Right renal cortex interstitium (tissue), 3 donors: ENCODE measurements at regions not wholly inside any gene's neighbourhood (a gene's known extent, or its start where the extent isn't known, plus 50 kb on each side); places are given as distances from the start of the nearest gene placed in this dataset.

Experiments
- DNase-seq, 3 donors: peaks; one replicate each; pipeline ENCODE4 v3.0.0-alpha.2; 2013; ENCODE audit warnings: low read depth in 3 of 3, low spot score in 2 of 3

DNA sequence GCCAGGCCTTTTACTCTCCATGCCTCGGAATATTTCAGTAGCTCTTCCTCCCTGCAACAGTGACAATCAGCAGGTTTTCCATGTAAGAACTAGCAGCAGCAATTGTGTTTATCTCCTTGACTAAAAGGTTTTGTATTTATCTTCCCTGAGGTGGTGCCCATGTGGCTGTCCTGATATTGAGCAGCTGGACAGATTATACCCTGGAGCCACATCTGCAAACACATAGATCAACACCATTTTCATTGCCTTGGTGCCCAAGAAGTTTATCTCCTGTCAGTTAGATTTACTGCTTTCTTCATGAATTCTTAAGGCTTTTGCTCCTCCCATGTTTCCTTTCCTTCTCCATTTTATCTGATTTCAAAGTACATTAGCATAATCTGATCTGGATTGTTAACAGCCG, 378.4 kb downstream of the SPATA31D1 start:
- DNase-seq: no peak

DNA sequence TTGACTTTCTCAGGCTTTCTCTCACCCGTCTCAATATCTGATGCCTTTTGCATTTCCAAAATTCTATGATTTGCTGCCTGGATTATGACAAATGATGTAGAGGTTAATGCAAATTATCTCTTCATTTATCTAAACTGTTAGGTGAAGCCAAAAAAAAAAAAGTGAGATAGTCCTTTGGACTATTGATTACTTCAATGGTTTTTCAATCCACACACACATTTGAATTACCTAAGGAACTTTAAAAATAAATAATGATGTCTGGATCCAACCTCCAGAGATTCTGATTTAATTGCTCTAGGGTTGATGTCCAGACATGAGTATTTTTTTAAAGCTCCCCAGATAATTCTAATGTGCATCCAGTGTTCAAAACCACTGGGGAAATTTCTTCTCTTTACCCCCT, 379.4 kb downstream of the SPATA31D1 start:
- DNase-seq: no peak

DNA sequence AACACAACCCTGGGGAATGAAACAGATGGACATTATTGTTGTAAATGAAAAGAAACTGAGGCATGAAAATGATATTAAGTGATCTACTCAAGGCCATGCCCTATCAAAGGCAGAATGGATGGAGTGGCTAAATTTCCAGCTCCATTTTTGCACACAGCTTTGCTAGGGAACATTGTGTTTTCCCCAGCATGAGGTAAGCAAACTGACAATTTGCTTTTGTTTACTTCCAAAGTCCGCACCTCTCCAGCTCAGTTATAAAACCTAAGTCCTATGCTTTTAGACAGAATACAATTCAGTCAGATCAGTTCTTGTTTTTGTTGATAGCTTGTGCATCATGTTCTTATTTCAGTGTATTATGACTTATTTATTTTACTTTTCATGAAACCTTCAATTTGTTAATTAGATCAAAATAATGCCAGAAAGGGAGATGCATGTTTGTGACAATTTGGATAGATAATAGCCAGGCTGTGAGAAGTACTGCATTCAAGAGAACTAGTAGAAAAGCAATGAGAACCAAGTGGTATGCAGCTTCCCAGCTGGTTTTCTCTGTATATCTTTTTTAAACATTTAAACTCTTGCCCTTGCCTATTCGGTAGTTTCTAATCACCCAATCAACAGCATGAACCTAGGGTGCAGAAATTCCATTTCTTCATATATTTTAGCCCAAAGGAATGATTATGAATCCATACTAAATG, 380.8 kb downstream of the SPATA31D1 start:
- DNase-seq: no peak

DNA sequence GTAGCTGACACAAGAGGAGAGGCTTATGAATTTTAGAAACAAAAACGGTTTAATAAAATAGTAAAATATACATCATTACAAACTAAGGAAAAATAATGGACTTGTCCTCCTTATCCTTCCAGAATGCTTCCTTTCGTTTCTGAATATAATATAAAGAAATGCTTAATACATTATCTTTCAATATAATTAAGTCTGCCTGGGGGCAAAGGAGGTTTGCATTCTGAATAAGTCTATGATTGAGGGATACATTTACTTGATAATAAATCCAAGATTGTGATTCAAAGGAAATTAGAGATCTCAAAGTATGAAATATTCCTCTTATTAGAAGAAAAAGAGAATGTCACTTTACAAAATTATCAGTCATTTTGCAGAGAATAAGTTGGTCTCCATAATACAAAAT, 386.5 kb downstream of the SPATA31D1 start:
- no peak for DNase-seq

DNA sequence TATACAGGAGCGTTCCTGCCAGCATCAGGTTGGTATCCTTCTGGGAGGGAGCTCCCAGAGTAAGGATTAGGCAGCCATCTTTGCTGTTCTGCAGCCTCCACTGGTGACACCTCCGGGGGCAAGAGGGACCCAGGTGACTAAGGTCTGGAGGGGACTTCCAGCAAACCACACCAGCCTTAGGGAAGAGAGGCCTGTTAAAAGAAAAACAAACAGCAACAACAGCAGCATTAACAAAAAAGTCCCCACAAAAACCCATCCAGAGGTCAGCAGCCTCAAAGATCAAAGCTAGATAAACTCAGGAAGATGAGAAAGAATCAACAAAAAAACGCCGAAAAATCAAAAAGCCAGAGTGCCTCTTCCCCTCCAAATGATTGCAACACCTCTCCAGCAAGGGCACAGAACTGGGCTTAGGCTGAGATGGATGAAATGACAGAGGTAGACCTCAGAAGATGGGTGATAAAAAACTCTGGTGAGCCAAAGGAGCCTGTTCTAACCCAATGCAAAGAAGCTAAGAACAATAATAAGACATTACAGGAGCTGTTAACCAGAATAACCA, 388.2 kb downstream of the SPATA31D1 start:
- DNase-seq: no peak

DNA sequence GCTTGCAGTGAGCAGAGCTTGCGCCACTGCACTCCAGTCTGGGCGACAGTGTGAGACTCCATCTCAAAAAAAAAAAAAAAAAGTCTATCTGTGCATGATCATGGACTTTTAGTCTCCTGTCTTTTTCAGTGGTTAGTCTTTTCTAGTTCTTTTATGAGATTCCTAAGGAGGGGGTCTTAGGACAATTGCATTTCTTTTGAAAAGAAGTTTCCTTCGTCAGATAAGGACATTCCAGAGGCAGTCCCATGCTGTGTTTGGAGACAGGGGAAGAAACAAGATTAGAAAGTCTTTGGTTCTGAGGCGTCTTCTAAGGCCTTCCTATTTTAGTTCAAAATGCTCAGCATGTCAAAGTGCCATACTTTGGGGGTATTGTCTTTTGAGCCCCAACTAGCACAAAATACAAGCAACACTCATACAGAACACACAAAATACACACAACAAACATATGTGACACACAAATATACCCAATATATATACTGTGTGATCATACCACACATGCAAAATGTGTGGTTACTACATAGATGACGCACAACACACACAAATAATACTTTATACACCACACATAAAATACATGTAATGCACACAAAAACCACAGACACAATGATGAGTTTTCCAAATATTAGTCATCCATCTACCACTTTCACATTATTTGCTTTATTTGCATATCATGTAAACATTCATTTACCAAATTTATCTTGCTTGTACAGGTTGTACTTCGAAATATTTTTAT, 394.5 kb downstream of the SPATA31D1 start:
- DNase-seq: no peak

DNA sequence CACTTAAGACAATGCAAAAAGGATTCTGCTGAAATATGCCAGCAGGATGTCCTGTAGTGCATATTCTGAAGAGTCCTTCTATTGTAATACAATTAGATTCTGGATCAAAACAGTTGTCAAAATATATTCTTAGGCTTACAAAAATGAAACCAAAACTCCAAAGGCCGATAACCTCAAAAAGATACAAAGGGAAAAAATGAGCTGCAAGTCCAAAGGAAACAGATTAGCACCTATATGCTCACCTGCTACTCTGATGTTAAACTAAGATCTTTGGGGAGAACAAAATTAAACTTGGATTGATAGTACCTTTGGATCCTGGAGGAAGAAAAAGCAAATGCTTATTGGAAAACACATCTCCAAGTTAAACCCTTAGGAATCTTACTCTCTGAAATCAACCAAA, 397.1 kb downstream of the SPATA31D1 start:
- no peak for DNase-seq

DNA sequence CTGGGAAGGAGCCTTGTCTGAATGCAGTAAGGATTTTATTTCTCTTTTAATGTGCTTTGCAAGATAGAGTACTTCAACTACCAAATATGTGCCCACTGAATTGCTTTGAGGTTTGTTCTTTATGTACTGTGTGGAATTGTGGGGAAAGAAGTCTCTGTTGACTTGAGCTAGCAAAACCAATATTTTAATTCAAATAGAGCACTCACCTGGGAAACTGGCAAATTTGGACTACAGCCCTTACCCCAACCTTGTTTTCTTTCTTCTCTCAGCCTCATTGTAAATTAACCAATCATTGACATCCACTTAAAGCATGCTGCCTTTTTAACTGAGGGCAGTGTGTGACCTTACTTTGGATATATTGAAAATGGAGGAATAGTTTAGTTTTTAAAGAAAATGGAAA, 409.0 kb downstream of the SPATA31D1 start:
- DNase-seq: no peak

DNA sequence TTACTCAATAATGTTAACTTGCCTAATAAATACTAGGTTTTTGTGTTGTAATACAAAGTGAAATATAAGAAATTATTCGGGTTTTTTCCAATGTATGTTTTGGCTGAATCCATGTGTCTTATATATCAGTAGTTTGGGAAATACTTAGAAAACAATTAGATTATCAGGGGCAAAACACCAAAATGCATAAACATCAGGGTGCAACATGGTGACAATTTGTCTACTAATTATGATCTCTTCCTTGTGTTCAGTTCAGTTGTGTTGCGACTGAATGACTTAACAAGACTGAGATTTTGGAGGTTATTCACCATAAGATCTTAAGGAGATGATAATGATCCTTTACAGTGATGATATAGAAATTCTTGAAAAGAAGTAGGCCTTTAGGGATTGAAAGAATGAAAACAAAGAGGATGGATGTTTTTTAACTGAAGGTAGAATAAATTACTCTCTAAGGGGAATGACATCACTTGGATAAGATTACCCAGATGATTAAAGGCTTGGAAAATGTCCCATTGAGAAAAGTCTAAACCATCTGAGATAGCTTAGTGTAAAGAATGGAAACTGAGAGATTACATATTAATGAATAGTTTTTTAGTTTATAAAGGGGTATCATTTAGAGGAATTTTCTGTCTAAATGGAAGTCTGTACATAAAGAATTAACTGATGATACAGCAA, 415.8 kb downstream of the SPATA31D1 start:
- no peak for DNase-seq

DNA sequence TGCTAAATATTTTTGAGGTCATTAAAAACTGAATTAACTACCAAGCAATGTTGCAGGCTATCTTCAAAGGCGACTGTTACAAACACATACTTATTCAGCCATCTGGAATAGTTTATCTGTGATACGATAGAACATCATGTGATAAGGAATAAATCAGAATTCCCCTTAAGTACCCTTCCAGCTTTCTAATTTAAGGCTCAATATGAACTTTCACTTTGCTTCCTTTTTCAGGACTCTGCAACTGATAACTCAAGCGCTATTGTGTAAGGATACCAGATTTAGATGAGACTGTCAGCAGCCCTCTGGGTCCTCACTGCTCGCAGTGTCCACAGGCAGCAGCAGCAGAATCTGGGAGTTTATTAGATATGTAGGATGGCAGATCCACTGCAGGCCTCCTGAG, 416.3 kb downstream of the SPATA31D1 start:
- DNase-seq: no peak

DNA sequence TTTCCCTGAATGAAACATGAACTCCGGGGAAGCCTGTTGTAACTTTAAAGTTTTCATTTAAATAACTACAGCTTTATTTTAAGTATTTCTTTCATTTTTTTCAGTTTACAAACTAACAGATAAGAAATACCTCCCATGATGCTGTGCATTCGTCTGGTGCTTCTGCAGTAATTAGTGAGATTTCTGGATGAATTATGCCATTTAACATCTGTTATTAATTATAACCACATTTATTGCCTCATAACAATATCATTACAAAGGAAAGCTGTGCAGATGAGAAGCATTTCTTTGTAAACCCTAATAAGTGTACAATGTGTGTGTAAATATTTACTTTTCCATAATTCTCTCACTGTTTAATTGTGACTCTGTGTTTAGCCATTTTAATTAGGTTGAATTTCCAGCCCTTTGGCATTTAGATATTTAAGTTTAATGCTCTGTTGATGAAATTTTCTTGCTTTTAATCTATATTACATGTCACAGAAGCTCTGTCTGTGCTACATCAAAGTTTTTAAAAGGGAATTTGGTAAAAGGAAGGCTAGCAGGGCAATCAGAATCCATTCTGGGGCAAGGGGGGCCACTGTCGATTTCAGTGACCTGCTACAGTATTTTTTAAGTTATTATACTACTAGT, 418.0 kb downstream of the SPATA31D1 start:
- DNase-seq: no peak

DNA sequence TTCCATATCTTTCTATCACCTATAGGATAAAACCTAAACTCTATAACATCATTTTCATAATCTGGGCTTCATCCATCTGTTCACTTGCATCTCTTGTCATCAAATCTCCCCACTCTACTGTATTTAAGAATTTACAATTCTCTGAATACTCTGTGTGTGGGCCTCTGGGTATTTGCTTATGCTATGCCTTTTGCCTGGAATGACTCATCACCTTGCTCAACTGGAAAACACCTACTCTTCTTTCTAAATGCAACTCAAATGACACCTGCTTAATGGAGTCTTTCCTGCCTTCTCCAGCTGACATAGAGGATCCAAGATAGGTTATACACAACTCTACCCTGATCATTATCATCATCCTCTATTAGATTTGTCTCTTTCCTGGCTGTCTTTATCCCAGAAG, 421.7 kb downstream of the SPATA31D1 start:
- DNase-seq: no peak

DNA sequence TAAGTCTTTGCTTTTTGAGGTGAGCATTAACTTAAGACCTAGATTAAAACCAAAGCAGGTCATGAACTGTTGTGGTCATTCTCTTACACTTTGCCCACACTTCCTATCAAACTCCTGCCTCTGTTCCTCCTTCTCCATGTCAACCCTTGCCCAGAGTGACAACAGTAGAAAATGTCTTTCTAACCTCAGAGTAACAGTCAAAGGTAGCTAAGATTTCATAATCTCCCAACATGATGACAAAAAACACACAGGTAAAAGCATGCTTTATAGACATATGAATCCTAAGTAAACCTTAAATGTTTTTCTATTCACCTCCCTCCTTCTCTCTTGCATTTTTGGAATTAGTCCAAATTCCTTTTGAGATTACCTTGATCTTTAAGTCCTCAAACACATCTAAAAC, 422.3 kb downstream of the SPATA31D1 start:
- DNase-seq: no peak

DNA sequence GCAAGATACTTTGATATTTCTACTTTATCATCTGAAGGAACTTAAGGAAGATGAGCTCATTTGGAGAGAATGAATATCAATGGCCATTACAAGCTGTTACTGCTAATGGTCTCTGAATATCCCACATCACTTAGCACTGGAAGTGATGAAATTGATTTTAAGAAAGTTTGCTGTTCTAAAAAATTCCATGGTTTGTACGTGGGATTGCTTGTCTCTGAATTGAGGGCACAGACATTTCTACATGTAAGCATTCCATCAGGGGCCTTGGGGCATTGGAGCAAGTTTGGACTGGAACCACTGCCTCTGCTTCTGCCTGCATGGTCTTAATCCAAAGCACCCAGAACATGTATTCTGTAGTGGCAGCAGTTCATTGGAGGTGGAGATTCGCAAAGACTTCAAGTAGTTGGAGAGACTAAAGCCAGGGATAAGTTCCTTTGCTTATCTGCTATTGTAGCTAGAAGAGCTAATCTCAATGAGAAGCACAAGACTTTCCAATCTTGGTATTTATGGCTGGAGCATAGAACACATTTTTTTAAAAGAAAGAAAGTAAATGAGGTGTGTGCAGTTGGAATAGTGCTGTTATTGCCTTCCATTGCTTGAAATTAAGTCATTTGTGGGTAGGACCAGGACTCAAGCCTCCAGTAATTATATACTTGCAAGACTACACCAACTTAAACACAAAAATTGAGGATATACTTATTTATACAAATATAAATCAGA, 424.2 kb downstream of the SPATA31D1 start:
- DNase-seq: no peak

DNA sequence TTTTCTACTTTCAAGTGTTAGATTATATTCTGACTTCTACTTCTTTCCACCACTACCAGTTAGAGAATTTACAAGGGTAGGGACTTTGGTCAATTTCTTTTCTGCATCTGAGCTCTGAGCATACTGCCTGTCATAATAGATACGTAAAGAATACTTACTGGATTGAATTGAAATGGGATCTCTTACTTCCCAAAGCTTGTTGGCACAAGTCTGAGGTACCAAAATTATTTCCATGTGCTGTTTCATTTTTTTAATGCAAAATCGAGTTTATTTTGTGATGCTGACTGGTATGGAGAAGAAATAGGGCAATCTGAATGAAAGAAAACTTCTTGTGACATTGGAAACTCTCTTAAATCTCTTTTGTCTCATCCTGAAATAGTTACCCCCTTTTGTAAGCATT, 428.9 kb downstream of the SPATA31D1 start:
- no peak for DNase-seq

DNA sequence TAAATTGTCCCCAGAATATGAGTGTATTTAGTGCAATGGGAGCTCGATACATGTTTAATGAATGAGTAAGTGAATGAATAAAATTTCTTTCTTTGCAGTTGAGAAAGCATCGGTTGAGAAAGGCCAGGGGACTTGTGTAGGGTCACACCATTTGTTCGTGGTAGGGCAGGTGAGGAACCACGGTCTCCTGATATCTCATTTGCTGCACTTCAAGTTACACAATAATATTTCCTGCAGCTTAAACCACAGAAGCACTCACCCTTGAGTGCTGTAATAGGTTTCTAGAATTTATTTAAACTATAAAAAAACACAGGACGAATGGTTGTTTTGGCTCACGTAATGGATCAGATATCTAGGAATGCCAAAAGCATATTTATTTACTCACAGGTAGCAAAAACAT, 429.8 kb downstream of the SPATA31D1 start:
- no peak for DNase-seq

DNA sequence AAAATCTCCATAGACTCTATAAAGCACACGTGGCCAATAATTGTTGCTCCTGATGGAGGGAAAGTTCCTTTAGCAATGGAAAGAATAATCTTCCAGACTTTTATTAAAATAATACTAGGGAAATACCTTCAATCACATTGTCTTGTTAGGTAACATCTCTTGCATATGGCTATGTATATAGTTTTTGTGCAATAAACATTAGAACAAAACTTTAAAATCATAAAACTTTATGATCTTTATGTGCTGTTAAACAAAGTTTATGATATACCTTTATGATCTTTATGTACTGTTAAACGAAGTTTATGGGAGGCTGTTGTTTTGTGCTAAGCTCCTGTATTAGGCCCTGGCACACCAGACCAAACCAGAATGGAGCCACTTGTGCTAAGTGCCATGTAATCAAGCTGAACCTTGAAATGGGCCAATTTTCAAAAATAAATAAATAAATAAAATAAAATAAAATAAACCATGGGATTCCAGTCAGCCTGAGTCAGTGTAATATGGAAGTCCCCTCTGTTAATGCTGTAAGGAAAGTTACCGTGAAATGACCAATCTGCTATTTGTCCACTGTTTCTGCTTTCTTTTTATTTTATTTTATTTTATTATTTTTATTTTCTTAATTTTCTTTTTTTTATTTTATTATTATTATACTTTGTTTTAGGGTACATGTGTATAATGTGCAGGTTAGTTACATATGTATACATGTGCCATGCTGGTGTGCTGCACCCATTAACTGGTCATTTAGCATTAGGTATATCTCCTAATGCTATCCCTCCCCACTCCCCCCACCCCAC, 431.3 kb downstream of the SPATA31D1 start:
- DNase-seq: no peak

DNA sequence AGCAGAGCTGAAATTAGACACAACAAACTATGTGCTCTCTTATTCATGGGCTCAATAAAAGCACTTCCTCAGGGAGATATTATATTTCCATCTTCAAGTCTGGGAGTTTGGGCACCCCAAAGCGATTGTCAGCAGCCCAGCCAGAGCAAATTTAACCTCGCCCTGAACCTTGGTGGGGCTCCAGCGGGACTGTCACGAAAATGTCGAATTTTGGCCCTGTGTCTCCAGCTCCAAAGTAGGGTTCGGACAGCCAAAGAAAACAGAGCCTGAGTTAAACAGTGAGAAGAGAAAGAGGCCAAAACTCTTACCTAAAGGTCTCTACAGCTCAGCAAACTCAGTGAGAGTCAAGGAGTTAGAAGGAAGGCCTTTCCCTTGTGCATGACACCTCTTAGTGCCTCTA, 432.9 kb downstream of the SPATA31D1 start:
- DNase-seq: no peak

DNA sequence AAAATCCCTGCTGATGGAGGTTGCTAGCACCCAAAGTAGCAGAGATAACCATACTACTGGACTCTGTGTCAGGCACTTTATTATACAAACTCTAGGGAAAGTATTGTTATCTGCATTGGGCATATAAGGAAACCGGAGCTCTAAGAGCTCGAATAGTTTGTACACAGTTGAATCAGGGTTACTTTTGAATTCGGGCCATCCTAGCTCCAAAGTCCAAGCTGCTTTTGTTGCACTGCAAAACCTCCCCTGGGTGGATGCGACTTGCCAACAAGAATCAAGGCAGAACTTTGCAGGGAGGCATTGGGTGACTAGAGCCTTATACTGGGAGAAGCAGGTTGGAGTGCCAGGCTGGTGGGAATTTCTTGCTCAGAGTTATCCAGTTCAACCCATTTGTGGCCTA, 435.1 kb downstream of the SPATA31D1 start:
- DNase-seq: no peak

DNA sequence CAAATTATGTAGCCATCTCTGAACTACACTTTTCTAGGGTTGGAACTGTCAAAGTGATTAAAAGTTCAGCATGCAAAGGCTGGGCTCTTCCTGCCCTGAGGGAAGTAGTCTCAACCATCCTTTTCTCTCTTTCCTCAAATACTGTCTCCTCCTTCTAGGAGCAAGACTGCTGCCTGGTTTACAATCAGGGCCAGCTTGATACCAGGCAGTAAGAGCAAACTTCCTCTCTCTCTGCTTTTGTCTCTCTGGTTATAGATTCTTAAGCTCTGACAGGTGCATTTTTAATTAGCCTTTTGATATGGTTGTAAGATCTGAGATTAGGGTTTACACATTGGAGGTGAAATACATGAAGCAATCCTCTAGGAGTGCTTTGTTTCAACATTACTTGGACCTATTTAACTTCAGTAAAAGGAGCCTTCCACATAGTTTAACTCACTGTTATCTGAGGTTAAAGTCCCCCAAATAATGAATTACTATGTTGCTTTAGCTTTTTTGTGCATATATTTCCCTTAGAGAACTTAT, 436.1 kb downstream of the SPATA31D1 start:
- no peak for DNase-seq
